ENCODE measurements at regions not wholly inside any gene's neighbourhood (a gene's known extent, or its start where the extent isn't known, plus 50 kb on each side); places are given as distances from the start of the nearest gene placed in this dataset.
"Not testable (repeated sequence)": the region's sequence is repeated elsewhere in the genome, so short reads cannot be mapped to it uniquely, and the experiment has no call there.

GRCh38 chr2:44087714-44088092 is 81.0 kb upstream of the PPM1B start (continued):
- TF ChIP-seq TSHZ2 (CRISPR knock-in tag; IDR thresholded peaks at IDR 0.05): no peak
- TF ChIP-seq ISL1 (CRISPR knock-in tag; IDR thresholded peaks at IDR 0.05): no peak

GRCh38 chr2:44092519-44092918 is 76.2 kb upstream of the PPM1B start:
- not testable (repeated sequence) for ATAC-seq

- ATAC-seq: no peak
Observed at GRCh38 chr2:44093970-44094369, 74.7 kb upstream of the PPM1B start.

GRCh38 chr2:44097322-44097907 is 71.3 kb upstream of the PPM1B start:
- no peak for TF ChIP-seq ZC3H10 (CRISPR knock-in tag; IDR thresholded peaks at IDR 0.05)
- no peak for TF ChIP-seq PATZ1 (CRISPR knock-in tag; IDR thresholded peaks at IDR 0.05; ENCODE audit: borderline replicate concordance)
- no peak for TF ChIP-seq ZNF70 (CRISPR knock-in tag; IDR thresholded peaks at IDR 0.05)
- no peak for TF ChIP-seq BACH2 (CRISPR knock-in tag; IDR thresholded peaks at IDR 0.05; ENCODE audit: borderline replicate concordance)
- TF ChIP-seq TCF4 (CRISPR knock-in tag; IDR thresholded peaks at IDR 0.05; ENCODE audit: borderline replicate concordance): no peak
- no peak for TF ChIP-seq ZNF565 (CRISPR knock-in tag; conservative IDR thresholded peaks at IDR 0.05; ENCODE audit: low read depth)
- no peak for TF ChIP-seq SNAI2 (CRISPR knock-in tag; IDR thresholded peaks at IDR 0.05)
- TF ChIP-seq ZNF8 (CRISPR knock-in tag; IDR thresholded peaks at IDR 0.05): no peak
- no peak for ATAC-seq

More at GRCh38 chr2:44093970-44094369, 74.7 kb upstream of the PPM1B start:
- TF ChIP-seq ZNF565 (CRISPR knock-in tag; conservative IDR thresholded peaks at IDR 0.05; ENCODE audit: low read depth) (no peak), BACH2 (CRISPR knock-in tag; IDR thresholded peaks at IDR 0.05; ENCODE audit: borderline replicate concordance) (no peak), TOX (CRISPR knock-in tag; IDR thresholded peaks at IDR 0.05; ENCODE audit: borderline replicate concordance) (no peak), CREB5 (CRISPR knock-in tag; IDR thresholded peaks at IDR 0.05; ENCODE audit: low read depth) (no peak), POU6F1 (CRISPR knock-in tag; IDR thresholded peaks at IDR 0.05; ENCODE audit: borderline replicate concordance, low read depth) (no peak), ESRRG (CRISPR knock-in tag; IDR thresholded peaks at IDR 0.05) (no peak), TCF4 (CRISPR knock-in tag; IDR thresholded peaks at IDR 0.05; ENCODE audit: borderline replicate concordance) (no peak), CSRNP3 (CRISPR knock-in tag; IDR thresholded peaks at IDR 0.05) (no peak), PATZ1 (CRISPR knock-in tag; IDR thresholded peaks at IDR 0.05; ENCODE audit: borderline replicate concordance) (no peak), RARB (CRISPR knock-in tag; IDR thresholded peaks at IDR 0.05) (no peak), GLIS3 (CRISPR knock-in tag; IDR thresholded peaks at IDR 0.05) (no peak), ZFP3 (CRISPR knock-in tag; IDR thresholded peaks at IDR 0.05) (no peak), ZFP30 (CRISPR knock-in tag; IDR thresholded peaks at IDR 0.05) (no peak), SNAI2 (CRISPR knock-in tag; IDR thresholded peaks at IDR 0.05) (no peak), ZC3H10 (CRISPR knock-in tag; IDR thresholded peaks at IDR 0.05) (no peak), ISL1 (CRISPR knock-in tag; IDR thresholded peaks at IDR 0.05) (no peak)

Measured in SK-N-SH treated with all-trans-retinoic acid at 6 μM for 48 hours (cell line).